HepG2 (cell line): ENCODE measurements at regions not wholly inside any gene's neighbourhood (a gene's known extent, or its start where the extent isn't known, plus 50 kb on each side); places are given as distances from the start of the nearest gene placed in this dataset.

ENCODE experiments used
- FOSL1 ChIP-seq: sonication (generic); formaldehyde crosslinking; IDR thresholded peaks from 2 replicates; pipeline ENCODE4 v1.9.0; 2021; ENCODE audit warnings: missing genetic modification reagents, borderline replicate concordance
- HOXA9 ChIP-seq: sonication (generic); formaldehyde crosslinking; IDR thresholded peaks from 2 replicates; pipeline ENCODE4 v1.8.1; 2022; ENCODE audit warnings: missing genetic modification reagents, mild to moderate bottlenecking, moderate library complexity, borderline replicate concordance
- REXO4 ChIP-seq: sonication (generic); formaldehyde crosslinking; IDR thresholded peaks from 2 replicates; pipeline ENCODE4 v1.8.0; 2022; ENCODE audit warnings: missing genetic modification reagents, mild to moderate bottlenecking, borderline replicate concordance
- TOE1 ChIP-seq: sonication (generic); formaldehyde crosslinking; IDR thresholded peaks from 2 replicates; pipeline ENCODE4 v1.4.0; 2020; ENCODE audit warnings: mild to moderate bottlenecking, missing genetic modification reagents
- ZBTB44 ChIP-seq: sonication (generic); formaldehyde crosslinking; IDR thresholded peaks from 2 replicates; pipeline ENCODE4 v1.4.0; 2020; ENCODE audit warnings: missing genetic modification reagents

GRCh38 chr18:22348521-22349316, 69.0 kb downstream of the CTAGE1 start:
- TF ChIP-seq FOSL1 (CRISPR knock-in tag) (no peak), ZBTB44 (CRISPR knock-in tag) (no peak), HOXA9 (CRISPR knock-in tag) (no peak), REXO4 (CRISPR knock-in tag) (no peak), TOE1 (CRISPR knock-in tag) (no peak)
